ENCODE measurements at regions not wholly inside any gene's neighbourhood (a gene's known extent, or its start where the extent isn't known, plus 50 kb on each side); places are given as distances from the start of the nearest gene placed in this dataset.

DNA sequence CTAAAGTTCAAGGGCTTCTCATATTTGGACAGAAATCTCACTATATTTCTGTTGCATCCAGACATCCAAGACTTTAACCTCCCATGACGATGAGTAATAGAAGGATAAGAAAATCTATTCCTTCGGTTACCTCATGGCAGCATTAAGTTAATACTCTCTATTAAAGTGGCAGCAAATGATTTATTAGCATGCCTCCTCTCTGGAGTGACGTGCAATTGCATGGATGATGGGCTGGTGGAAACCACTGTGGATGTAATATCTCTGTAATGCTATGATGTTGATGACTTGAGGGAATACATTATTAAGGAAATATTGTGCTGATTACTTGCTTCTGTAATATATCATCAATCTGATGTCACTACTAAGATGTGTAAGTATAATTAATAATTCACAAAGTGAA lies 336.8 kb downstream of the DSEL start:
- Histone ChIP-seq H3K27ac (no peak overlapping the region), H3K36me3 (no peaks in the 10 kb centered on the region), H3K4me3 (no peak overlapping the region), H3K27me3 (no peaks in the 10 kb centered on the region), H3K9me3 (no peaks in the 10 kb centered on the region), H3K4me1 (no peaks in the 10 kb centered on the region)
- TF ChIP-seq, protein P1, sequence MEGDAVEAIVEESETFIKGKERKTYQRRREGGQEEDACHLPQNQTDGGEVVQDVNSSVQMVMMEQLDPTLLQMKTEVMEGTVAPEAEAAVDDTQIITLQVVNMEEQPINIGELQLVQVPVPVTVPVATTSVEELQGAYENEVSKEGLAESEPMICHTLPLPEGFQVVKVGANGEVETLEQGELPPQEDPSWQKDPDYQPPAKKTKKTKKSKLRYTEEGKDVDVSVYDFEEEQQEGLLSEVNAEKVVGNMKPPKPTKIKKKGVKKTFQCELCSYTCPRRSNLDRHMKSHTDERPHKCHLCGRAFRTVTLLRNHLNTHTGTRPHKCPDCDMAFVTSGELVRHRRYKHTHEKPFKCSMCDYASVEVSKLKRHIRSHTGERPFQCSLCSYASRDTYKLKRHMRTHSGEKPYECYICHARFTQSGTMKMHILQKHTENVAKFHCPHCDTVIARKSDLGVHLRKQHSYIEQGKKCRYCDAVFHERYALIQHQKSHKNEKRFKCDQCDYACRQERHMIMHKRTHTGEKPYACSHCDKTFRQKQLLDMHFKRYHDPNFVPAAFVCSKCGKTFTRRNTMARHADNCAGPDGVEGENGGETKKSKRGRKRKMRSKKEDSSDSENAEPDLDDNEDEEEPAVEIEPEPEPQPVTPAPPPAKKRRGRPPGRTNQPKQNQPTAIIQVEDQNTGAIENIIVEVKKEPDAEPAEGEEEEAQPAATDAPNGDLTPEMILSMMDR (IDR thresholded peaks at IDR 0.05) = no peak
- DNase-seq (ENCODE audit: low spot score) = no peak

DNA sequence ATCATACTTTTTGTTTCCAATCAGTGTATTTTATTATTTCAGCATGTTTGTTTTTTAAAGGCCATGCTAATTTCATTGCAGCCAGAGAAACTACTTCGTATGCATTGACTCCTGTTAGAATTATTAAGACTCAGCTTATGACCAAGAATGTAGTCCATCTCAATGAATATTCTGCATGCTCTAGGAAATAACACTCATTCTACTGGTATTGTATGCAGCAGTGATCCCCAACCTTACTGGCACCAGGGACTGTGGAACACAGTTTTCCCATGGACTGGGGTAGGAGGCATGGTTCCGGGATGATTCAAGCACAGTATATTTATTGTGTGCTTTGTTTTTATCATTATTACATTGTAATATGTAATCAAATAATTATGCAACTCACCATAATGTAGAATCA lies 356.9 kb downstream of the DSEL start:
- Histone ChIP-seq H3K9me3 (no peaks in the 10 kb centered on the region), H3K36me3 (no peaks in the 10 kb centered on the region), H3K27me3 (no peaks in the 10 kb centered on the region), H3K27ac (no peak overlapping the region), H3K4me1 (no peaks in the 10 kb centered on the region), H3K4me3 (no peak overlapping the region)
- TF ChIP-seq, protein P1 (IDR thresholded peaks at IDR 0.05) = no peak
- no peak for DNase-seq (ENCODE audit: low spot score)

DNA sequence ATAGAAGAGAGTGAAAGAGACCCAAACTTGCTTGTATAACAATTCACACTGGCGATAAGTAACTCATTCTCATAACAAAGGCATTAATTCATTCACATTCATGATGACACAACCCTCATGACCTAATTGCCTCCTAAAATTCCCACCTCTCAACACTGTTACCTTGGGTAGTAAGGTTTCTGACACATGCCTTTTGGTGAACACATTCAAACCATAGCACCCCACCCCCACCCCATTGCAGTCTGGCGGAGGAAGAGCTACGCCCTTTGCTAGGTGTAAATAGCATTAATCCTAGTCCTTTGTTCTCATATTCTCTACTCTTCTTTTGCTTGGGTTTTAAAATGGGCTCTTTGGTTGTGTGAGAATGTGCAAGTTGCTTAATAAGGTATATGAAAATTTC lies 361.5 kb downstream of the DSEL start:
- H3K4me3 ChIP-seq = no peak overlapping the region
- no peaks in the 10 kb centered on the region for H3K27me3 ChIP-seq
- DNase-seq (ENCODE audit: low spot score) = no peak
- TF ChIP-seq, protein P1 (IDR thresholded peaks at IDR 0.05) = no peak
- H3K9me3 ChIP-seq = no peaks in the 10 kb centered on the region
- no peaks in the 10 kb centered on the region for H3K4me1 ChIP-seq
- no peaks in the 10 kb centered on the region for H3K36me3 ChIP-seq
- H3K27ac ChIP-seq = no peak overlapping the region

- H3K27ac ChIP-seq = no peak overlapping the region
- no peaks in the 10 kb centered on the region for H3K9me3 ChIP-seq
- no peaks in the 10 kb centered on the region for H3K27me3 ChIP-seq
- H3K4me1 ChIP-seq = no peaks in the 10 kb centered on the region
- DNase-seq (ENCODE audit: low spot score) = no peak
- H3K4me3 ChIP-seq = no peak overlapping the region
- no peaks in the 10 kb centered on the region for H3K36me3 ChIP-seq
- TF ChIP-seq, protein P1 (IDR thresholded peaks at IDR 0.05) = no peak
Measured at GRCh38 chr18:67151366-67151765, 365.2 kb downstream of the DSEL start.

- TF ChIP-seq, protein P1 (IDR thresholded peaks at IDR 0.05) = no peak
- Histone ChIP-seq H3K27ac (no peak overlapping the region), H3K4me3 (no peak overlapping the region), H3K36me3 (no peaks in the 10 kb centered on the region), H3K27me3 (no peaks in the 10 kb centered on the region), H3K9me3 (no peaks in the 10 kb centered on the region), H3K4me1 (no peaks in the 10 kb centered on the region)
- no peak for DNase-seq (ENCODE audit: low spot score)
Measured at GRCh38 chr18:67145586-67146292, 370.8 kb downstream of the DSEL start.

DNA sequence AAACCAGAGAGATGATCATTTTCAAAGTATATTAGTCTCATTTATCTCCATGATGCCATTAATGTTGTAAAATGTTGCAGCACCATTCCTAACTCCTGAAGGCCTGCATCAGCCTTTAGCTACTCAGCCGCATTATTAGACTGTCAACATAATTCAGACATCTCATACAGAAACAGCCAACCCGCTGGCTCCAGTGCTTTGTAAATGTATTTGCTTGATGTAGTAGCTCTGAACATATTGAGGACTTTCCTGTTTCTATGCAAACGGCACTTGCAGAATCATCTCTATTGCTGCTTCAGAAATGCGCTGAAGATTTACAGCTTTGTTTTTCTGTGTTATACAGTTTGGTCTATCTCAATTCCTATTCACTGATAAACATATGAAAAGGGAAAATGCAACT lies 372.2 kb downstream of the DSEL start:
- Histone ChIP-seq H3K9me3 (no peaks in the 10 kb centered on the region), H3K4me3 (no peak overlapping the region), H3K36me3 (no peaks in the 10 kb centered on the region), H3K27ac (no peak overlapping the region), H3K27me3 (no peaks in the 10 kb centered on the region), H3K4me1 (no peaks in the 10 kb centered on the region)
- DNase-seq (ENCODE audit: low spot score) = no peak
- TF ChIP-seq, protein P1 (IDR thresholded peaks at IDR 0.05) = no peak

All from right atrium auricular region (tissue), 2 donors.